NK-92 (cell line): ENCODE measurements at regions not wholly inside any gene's neighbourhood (a gene's known extent, or its start where the extent isn't known, plus 50 kb on each side); places are given as distances from the start of the nearest gene placed in this dataset.

Experiments used
- DNase-seq: peaks from one replicate; lab custom pipeline; 2025; ENCODE audit not compliant: unreplicated experiment; lab: John Stamatoyannopoulos, UW

GRCh38 chr14:22513066-22513812, 75.8 kb downstream of the DAD1 start:
- no peak for DNase-seq

- DNase-seq: no peak
Measured at GRCh38 chr14:22512106-22512814, 76.8 kb downstream of the DAD1 start.

- no peak for DNase-seq
Measured at GRCh38 chr14:22510527-22511110, 78.4 kb downstream of the DAD1 start.

GRCh38 chr14:22509751-22510300, 79.2 kb downstream of the DAD1 start:
- DNase-seq: no peak

GRCh38 chr14:22509036-22509709, 79.9 kb downstream of the DAD1 start:
- no peak for DNase-seq

GRCh38 chr14:22508662-22509035, 80.4 kb downstream of the DAD1 start:
- DNase-seq: no peak

GRCh38 chr14:22508150-22508457, 80.9 kb downstream of the DAD1 start:
- DNase-seq: no peak

GRCh38 chr14:22506778-22507351, 82.2 kb downstream of the DAD1 start:
- no peak for DNase-seq

- no peak for DNase-seq
Measured at GRCh38 chr14:22506378-22506710, 82.7 kb downstream of the DAD1 start.

GRCh38 chr14:22505697-22506377, 83.2 kb downstream of the DAD1 start:
- no peak for DNase-seq

- DNase-seq: no peak
Measured at GRCh38 chr14:22505309-22505696, 83.7 kb downstream of the DAD1 start.

- no peak for DNase-seq
Measured at GRCh38 chr14:22502551-22502950, 86.5 kb downstream of the DAD1 start.

- no peak for DNase-seq
Measured at GRCh38 chr14:22502007-22502406, 87.0 kb downstream of the DAD1 start.

- DNase-seq: no peak
Measured at GRCh38 chr14:22500954-22501726, 87.9 kb downstream of the DAD1 start.

GRCh38 chr14:22500525-22500924, 88.5 kb downstream of the DAD1 start:
- DNase-seq: no peak

GRCh38 chr14:22497671-22498093, 91.3 kb downstream of the DAD1 start:
- DNase-seq: no peak

GRCh38 chr14:22497144-22497423, 91.9 kb downstream of the DAD1 start:
- DNase-seq: no peak

GRCh38 chr14:22494486-22495135, 94.4 kb downstream of the DAD1 start:
- DNase-seq: no peak

- DNase-seq: no peak
Measured at GRCh38 chr14:22493753-22494152, 95.3 kb downstream of the DAD1 start.
